GM12878 (cell line): ENCODE measurements at regions not wholly inside any gene's neighbourhood (a gene's known extent, or its start where the extent isn't known, plus 50 kb on each side); places are given as distances from the start of the nearest gene placed in this dataset.
A peak's percentile ranks its signal among the peaks of the same experiment; 100 is the strongest.

Source experiments
- CTCF ChIP-seq, 3 experiments: IDR thresholded peaks in 2 of 3; conservative IDR thresholded peaks in 1 of 3; 2 replicates each; pipeline ENCODE4 v1.5.1; 2011; ENCODE audit warnings: low read depth in 3 of 3, low read length in 3 of 3, mild to moderate bottlenecking in 3 of 3, control low read depth in 2 of 3, moderate library complexity in 2 of 3, inconsistent platforms in 1 of 3, mixed read lengths in 1 of 3; ENCODE audit not compliant: control insufficient read depth in 2 of 3, insufficient read depth in 1 of 3; ENCODE audit errors: extremely low read depth in 1 of 3
- POLR2A ChIP-seq: IDR thresholded peaks from 2 replicates; pipeline ENCODE4 v1.6.1; 2011; ENCODE audit warnings: low read depth, mild to moderate bottlenecking, low read length
- SIN3A ChIP-seq: IDR thresholded peaks from 2 replicates; pipeline ENCODE4 v1.6.1; 2012; ENCODE audit warnings: low read depth, low read length, improper control_type of control experiment
- TAF1 ChIP-seq: IDR thresholded peaks from 2 replicates; pipeline ENCODE4 v1.6.1; 2011; ENCODE audit warnings: mild to moderate bottlenecking, low read depth, low read length, borderline replicate concordance
- YY1 ChIP-seq: IDR thresholded peaks from 2 replicates; pipeline ENCODE4 v1.6.1; 2011; ENCODE audit warnings: low read depth, mild to moderate bottlenecking, low read length
- ZBTB11 ChIP-seq: fragments of 450-650 bp; formaldehyde crosslinking; IDR thresholded peaks from 2 replicates; pipeline ENCODE4 v1.5.0; 2022; ENCODE audit warnings: mild to moderate bottlenecking, missing genetic modification characterization
- ZNF274 ChIP-seq: IDR thresholded peaks from one replicate; pipeline ENCODE4 v1.8.0; 2011; ENCODE audit not compliant: insufficient read length, insufficient read depth

GRCh38 chr3:159130108-159130507, 328.3 kb downstream of the MFSD1 start:
- TF ChIP-seq YY1, result no peak
- no peak for TF ChIP-seq ZBTB11 (CRISPR knock-in tag)
- no peak for TF ChIP-seq SIN3A
- TF ChIP-seq POLR2A, result no peak
- peak; percentile 34 to 62 (median 40); a peak in 5 of 6 replicates for TF ChIP-seq CTCF (IDR thresholded peaks at IDR 0.05 in 2 of 3, conservative IDR thresholded peaks at IDR 0.05 in 1 of 3; ENCODE audit: control insufficient read depth in 2 of 3, extremely low read depth in 1 of 3, insufficient read depth in 1 of 3, low read depth in 3 of 3, low read length in 3 of 3)
- TF ChIP-seq ZNF274, result no peak
- TF ChIP-seq TAF1, result no peak
